ENCODE measurements at regions not wholly inside any gene's neighbourhood (a gene's known extent, or its start where the extent isn't known, plus 50 kb on each side); places are given as distances from the start of the nearest gene placed in this dataset.

- no peak for DNase-seq
Observed at GRCh38 chr11:86726118-86726753, 53.8 kb upstream of the ME3 start.

- no peak for DNase-seq
Observed at GRCh38 chr11:86724137-86724536, 51.7 kb upstream of the ME3 start.

GRCh38 chr11:86723281-86723680, 50.9 kb upstream of the ME3 start:
- DNase-seq = no peak

- no peak for DNase-seq
Observed at GRCh38 chr11:86722748-86723147, 50.3 kb upstream of the ME3 start.
